DOHH2 (cell line): ENCODE measurements at regions not wholly inside any gene's neighbourhood (a gene's known extent, or its start where the extent isn't known, plus 50 kb on each side); places are given as distances from the start of the nearest gene placed in this dataset.

ENCODE experiments used
- EZH2phosphoT487 ChIP-seq: fragments of 200-600 bp; sonication (generic); IDR thresholded peaks from 2 replicates; pipeline ENCODE4 v1.6.1; 2017; ENCODE audit warnings: borderline replicate concordance, mild to moderate bottlenecking, antibody characterized with exemption, low read length, moderate library complexity, mixed read lengths
- TF ChIP-seq, protein P1 (sequence below): fragments of 200-600 bp; sonication (generic); IDR thresholded peaks from one replicate; pipeline ENCODE4 v1.5.1; 2014; ENCODE audit warnings: antibody characterized with exemption, mild to moderate bottlenecking, low read depth, low read length; ENCODE audit not compliant: poor library complexity, severe bottlenecking

DNA sequence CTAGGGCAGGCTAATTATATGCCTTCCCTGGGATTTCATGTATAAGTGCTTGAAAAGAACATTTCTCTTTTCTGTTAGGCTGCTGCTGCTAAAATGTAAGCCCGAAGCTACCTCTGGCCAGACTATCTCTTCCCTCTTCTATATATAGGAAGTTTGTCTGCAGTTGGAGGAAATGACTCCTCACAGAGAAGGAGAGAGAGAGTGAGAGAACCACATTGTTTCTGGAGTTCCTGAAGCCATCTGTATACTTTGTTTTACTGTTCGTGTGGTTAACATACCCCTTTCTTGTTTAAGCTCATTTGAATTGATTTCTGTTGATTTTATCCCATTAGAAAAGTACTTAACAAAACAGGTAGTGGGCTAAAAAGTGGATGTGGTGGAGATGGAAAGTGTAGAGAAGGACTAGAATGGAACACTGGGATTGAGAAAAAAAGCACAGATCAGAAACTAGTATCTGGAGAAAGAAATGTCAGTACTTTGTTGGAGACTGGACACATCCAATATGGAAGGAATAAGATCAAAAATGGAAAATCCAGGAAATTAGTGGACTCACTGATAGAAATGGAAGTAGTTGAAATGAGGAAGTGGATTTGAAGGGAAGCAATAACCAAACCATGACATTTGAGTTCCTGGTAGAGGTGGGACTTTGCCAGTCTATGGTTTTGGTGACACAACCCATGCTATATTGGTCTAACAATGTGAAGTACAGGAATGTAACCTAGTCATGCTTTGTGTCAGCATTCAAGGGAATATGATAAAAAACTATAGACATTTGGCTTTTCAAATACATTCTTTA lies 112.6 kb downstream of the TMA16 start:
- TF ChIP-seq, protein P1, sequence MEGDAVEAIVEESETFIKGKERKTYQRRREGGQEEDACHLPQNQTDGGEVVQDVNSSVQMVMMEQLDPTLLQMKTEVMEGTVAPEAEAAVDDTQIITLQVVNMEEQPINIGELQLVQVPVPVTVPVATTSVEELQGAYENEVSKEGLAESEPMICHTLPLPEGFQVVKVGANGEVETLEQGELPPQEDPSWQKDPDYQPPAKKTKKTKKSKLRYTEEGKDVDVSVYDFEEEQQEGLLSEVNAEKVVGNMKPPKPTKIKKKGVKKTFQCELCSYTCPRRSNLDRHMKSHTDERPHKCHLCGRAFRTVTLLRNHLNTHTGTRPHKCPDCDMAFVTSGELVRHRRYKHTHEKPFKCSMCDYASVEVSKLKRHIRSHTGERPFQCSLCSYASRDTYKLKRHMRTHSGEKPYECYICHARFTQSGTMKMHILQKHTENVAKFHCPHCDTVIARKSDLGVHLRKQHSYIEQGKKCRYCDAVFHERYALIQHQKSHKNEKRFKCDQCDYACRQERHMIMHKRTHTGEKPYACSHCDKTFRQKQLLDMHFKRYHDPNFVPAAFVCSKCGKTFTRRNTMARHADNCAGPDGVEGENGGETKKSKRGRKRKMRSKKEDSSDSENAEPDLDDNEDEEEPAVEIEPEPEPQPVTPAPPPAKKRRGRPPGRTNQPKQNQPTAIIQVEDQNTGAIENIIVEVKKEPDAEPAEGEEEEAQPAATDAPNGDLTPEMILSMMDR, result no peak
- no peak for TF ChIP-seq EZH2phosphoT487
